ENCODE measurements at regions not wholly inside any gene's neighbourhood (a gene's known extent, or its start where the extent isn't known, plus 50 kb on each side); places are given as distances from the start of the nearest gene placed in this dataset.

- no peak overlapping the region for H3K27ac Mint-ChIP-seq
- no peak for DNase-seq (ENCODE audit: extremely low spot score, unreplicated experiment)
- TF ChIP-seq CTCF (conservative IDR thresholded peaks at IDR 0.05): no peak
- H3K36me3 Mint-ChIP-seq: no peaks in the 10 kb centered on the region
- no peaks in the 10 kb centered on the region for H3K4me1 Mint-ChIP-seq (ENCODE audit: unreplicated experiment)
- H3K4me3 Mint-ChIP-seq: no peak overlapping the region
- H3K9me3 Mint-ChIP-seq: no peaks in the 10 kb centered on the region
- no peaks in the 10 kb centered on the region for H3K27me3 Mint-ChIP-seq
Observed at GRCh38 chr3:99475229-99475628, 163.2 kb upstream of the COL8A1 start.

- no peaks in the 10 kb centered on the region for H3K27me3 Mint-ChIP-seq
- TF ChIP-seq CTCF (conservative IDR thresholded peaks at IDR 0.05): no peak
- no peaks in the 10 kb centered on the region for H3K9me3 Mint-ChIP-seq
- no peaks in the 10 kb centered on the region for H3K4me1 Mint-ChIP-seq (ENCODE audit: unreplicated experiment)
- no peaks in the 10 kb centered on the region for H3K36me3 Mint-ChIP-seq
- DNase-seq (ENCODE audit: extremely low spot score, unreplicated experiment): no peak
- H3K4me3 Mint-ChIP-seq: no peak overlapping the region
- H3K27ac Mint-ChIP-seq: no peak overlapping the region
Observed at GRCh38 chr3:99474776-99475175, 163.6 kb upstream of the COL8A1 start.

- DNase-seq (ENCODE audit: extremely low spot score, unreplicated experiment): no peak
- H3K27ac Mint-ChIP-seq: no peak overlapping the region
- no peaks in the 10 kb centered on the region for H3K4me1 Mint-ChIP-seq (ENCODE audit: unreplicated experiment)
Observed at GRCh38 chr3:99473321-99473751, 165.1 kb upstream of the COL8A1 start.

GRCh38 chr3:99472385-99472784 lies 166.0 kb upstream of the COL8A1 start:
- no peaks in the 10 kb centered on the region for H3K36me3 Mint-ChIP-seq
- no peak for TF ChIP-seq CTCF (conservative IDR thresholded peaks at IDR 0.05)
- no peaks in the 10 kb centered on the region for H3K27me3 Mint-ChIP-seq
- no peak for DNase-seq (ENCODE audit: extremely low spot score, unreplicated experiment)
- H3K27ac Mint-ChIP-seq: no peak overlapping the region
- no peak overlapping the region for H3K4me3 Mint-ChIP-seq
- no peaks in the 10 kb centered on the region for H3K9me3 Mint-ChIP-seq
- H3K4me1 Mint-ChIP-seq (ENCODE audit: unreplicated experiment): no peaks in the 10 kb centered on the region

More at GRCh38 chr3:99473321-99473751, 165.1 kb upstream of the COL8A1 start:
- H3K36me3 Mint-ChIP-seq: no peaks in the 10 kb centered on the region
- no peaks in the 10 kb centered on the region for H3K9me3 Mint-ChIP-seq
- no peak for TF ChIP-seq CTCF (conservative IDR thresholded peaks at IDR 0.05)
- H3K4me3 Mint-ChIP-seq: no peak overlapping the region
- H3K27me3 Mint-ChIP-seq: no peaks in the 10 kb centered on the region

- Mint-ChIP-seq H3K27me3 (no peaks in the 10 kb centered on the region), H3K36me3 (no peaks in the 10 kb centered on the region), H3K4me3 (no peak overlapping the region), H3K9me3 (no peaks in the 10 kb centered on the region), H3K27ac (no peak overlapping the region), H3K4me1 (ENCODE audit: unreplicated experiment) (no peaks in the 10 kb centered on the region)
- no peak for DNase-seq (ENCODE audit: extremely low spot score, unreplicated experiment)
- no peak for TF ChIP-seq CTCF (conservative IDR thresholded peaks at IDR 0.05)
Observed at GRCh38 chr3:99471353-99472323, 166.8 kb upstream of the COL8A1 start.

Measured in type B pancreatic cell (in vitro differentiated cells).